DOHH2 (cell line): ENCODE measurements at regions not wholly inside any gene's neighbourhood (a gene's known extent, or its start where the extent isn't known, plus 50 kb on each side); places are given as distances from the start of the nearest gene placed in this dataset.

ENCODE experiments used
- H3F3A ChIP-seq: fragments of 200-600 bp; sonication (generic), shearing (Covaris generic); 2 replicates; pipeline ENCODE4 v1.6.0; 2016; ENCODE audit warnings: antibody characterized with exemption, mild to moderate bottlenecking; ENCODE audit not compliant: control insufficient read depth, insufficient read depth
- H3K27ac ChIP-seq: fragments of 200-600 bp; sonication (generic); 2 replicates; pipeline ENCODE4 v1.5.1; 2014; ENCODE audit warnings: low read depth, mild to moderate bottlenecking, low read length, moderate library complexity
- H3K27me3 ChIP-seq: fragments of 200-600 bp; sonication (generic); 2 replicates; pipeline ENCODE4 v1.6.1; 2014; ENCODE audit warnings: mild to moderate bottlenecking, low read length, mixed read lengths; ENCODE audit not compliant: control insufficient read depth
- H3K36me3 ChIP-seq: fragments of 200-600 bp; sonication (generic); 2 replicates; pipeline ENCODE4 v1.6.1; 2014; ENCODE audit warnings: mild to moderate bottlenecking, low read length, moderate library complexity, mixed read lengths; ENCODE audit not compliant: control insufficient read depth
- H3K4me1 ChIP-seq: fragments of 200-600 bp; sonication (generic); 2 replicates; pipeline ENCODE4 v1.6.1; 2014; ENCODE audit warnings: mild to moderate bottlenecking, low read length, mixed read lengths; ENCODE audit not compliant: control insufficient read depth
- H3K4me2 ChIP-seq: fragments of 200-600 bp; sonication (generic); 2 replicates; pipeline ENCODE4 v1.6.0; 2014; ENCODE audit warnings: mild to moderate bottlenecking, low read length, moderate library complexity
- H3K4me3 ChIP-seq: fragments of 200-600 bp; sonication (generic); 2 replicates; pipeline ENCODE4 v1.5.1; 2014; ENCODE audit warnings: mild to moderate bottlenecking, low read length, mixed read lengths
- H3K79me2 ChIP-seq: fragments of 200-600 bp; sonication (generic); 2 replicates; pipeline ENCODE4 v1.6.1; 2014; ENCODE audit warnings: mild to moderate bottlenecking, low read length, mixed read lengths; ENCODE audit not compliant: control insufficient read depth
- H3K9me2 ChIP-seq: fragments of 200-600 bp; sonication (generic); replicated peaks from 2 replicates; pipeline ENCODE4 v1.6.1; 2014; ENCODE audit warnings: mild to moderate bottlenecking, low read length, mixed read lengths; ENCODE audit not compliant: control insufficient read depth
- H3K9me3 ChIP-seq: fragments of 200-600 bp; sonication (generic); 2 replicates; pipeline ENCODE4 v1.6.1; 2014; ENCODE audit warnings: antibody characterized with exemption, low read length, mixed read lengths; ENCODE audit not compliant: control insufficient read depth, insufficient read depth
- H4K20me1 ChIP-seq: fragments of 200-600 bp; sonication (generic); 2 replicates; pipeline ENCODE4 v1.6.0; 2014; ENCODE audit warnings: low read depth, mild to moderate bottlenecking, antibody characterized with exemption, low read length, moderate library complexity; ENCODE audit not compliant: control insufficient read depth, insufficient read depth
- EZH2phosphoT487 ChIP-seq: fragments of 200-600 bp; sonication (generic); IDR thresholded peaks from 2 replicates; pipeline ENCODE4 v1.6.1; 2017; ENCODE audit warnings: borderline replicate concordance, mild to moderate bottlenecking, antibody characterized with exemption, low read length, moderate library complexity, mixed read lengths
- TF ChIP-seq, protein P1 (sequence below): fragments of 200-600 bp; sonication (generic); IDR thresholded peaks from one replicate; pipeline ENCODE4 v1.5.1; 2014; ENCODE audit warnings: antibody characterized with exemption, mild to moderate bottlenecking, low read depth, low read length; ENCODE audit not compliant: poor library complexity, severe bottlenecking

DNA sequence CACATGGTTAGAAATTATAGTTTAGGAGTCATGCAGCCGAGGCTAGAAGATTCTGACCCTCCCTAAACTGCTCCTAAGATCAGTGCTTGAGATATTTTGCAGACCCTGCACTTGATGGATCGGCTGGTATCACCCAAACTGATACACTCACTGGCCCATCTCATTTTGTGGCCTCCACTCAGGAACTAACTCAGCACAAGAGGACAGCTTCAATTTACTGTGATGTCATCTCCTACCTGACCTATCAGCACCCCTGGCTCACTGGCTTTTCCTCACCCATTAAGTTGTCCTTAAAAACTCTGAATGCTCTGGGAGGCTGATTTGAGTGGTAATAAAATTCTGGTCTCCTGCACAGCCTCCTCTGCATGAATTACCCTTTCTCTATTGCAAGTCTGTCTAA, 450.9 kb downstream of the PCDH10 start:
- TF ChIP-seq EZH2phosphoT487: no peak
- TF ChIP-seq, protein P1, sequence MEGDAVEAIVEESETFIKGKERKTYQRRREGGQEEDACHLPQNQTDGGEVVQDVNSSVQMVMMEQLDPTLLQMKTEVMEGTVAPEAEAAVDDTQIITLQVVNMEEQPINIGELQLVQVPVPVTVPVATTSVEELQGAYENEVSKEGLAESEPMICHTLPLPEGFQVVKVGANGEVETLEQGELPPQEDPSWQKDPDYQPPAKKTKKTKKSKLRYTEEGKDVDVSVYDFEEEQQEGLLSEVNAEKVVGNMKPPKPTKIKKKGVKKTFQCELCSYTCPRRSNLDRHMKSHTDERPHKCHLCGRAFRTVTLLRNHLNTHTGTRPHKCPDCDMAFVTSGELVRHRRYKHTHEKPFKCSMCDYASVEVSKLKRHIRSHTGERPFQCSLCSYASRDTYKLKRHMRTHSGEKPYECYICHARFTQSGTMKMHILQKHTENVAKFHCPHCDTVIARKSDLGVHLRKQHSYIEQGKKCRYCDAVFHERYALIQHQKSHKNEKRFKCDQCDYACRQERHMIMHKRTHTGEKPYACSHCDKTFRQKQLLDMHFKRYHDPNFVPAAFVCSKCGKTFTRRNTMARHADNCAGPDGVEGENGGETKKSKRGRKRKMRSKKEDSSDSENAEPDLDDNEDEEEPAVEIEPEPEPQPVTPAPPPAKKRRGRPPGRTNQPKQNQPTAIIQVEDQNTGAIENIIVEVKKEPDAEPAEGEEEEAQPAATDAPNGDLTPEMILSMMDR: no peak
- H3K79me2 ChIP-seq: no peaks in the 10 kb centered on the region
- H4K20me1 ChIP-seq: no peaks in the 10 kb centered on the region
- H3K4me1 ChIP-seq: no peaks in the 10 kb centered on the region
- no peaks in the 10 kb centered on the region for H3K9me3 ChIP-seq
- H3K27me3 ChIP-seq: no peaks in the 10 kb centered on the region
- no peaks in the 10 kb centered on the region for H3K36me3 ChIP-seq
- no peak overlapping the region for H3K4me2 ChIP-seq
- no peaks in the 10 kb centered on the region for H3F3A ChIP-seq
- H3K27ac ChIP-seq: no peak overlapping the region
- no peaks in the 10 kb centered on the region for H3K9me2 ChIP-seq
- H3K4me3 ChIP-seq: no peak overlapping the region

DNA sequence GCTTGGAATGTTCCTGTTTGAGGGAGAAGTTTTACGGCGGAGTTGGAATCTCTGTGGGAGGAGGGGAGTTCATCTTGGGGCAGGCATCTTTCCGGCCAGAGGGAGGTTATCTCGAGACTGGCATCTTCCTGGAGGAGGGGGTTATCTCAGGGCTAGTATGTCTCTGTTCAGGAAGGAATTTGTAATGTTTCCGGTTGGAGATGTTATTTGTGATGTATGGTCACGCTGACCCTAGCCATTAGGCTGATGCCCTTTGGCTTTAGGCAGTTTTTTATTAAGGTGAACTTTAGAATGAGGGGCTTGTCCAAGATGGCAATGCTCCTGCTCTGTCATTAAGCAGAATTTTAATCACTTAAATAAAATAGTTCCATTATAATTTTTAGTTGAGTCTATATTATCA, 449.7 kb downstream of the PCDH10 start:
- H3K79me2 ChIP-seq: no peaks in the 10 kb centered on the region
- H3K4me1 ChIP-seq: no peaks in the 10 kb centered on the region
- TF ChIP-seq, protein P1: no peak
- TF ChIP-seq EZH2phosphoT487: no peak
- H3K27ac ChIP-seq: no peak overlapping the region
- no peak overlapping the region for H3K4me3 ChIP-seq
- no peaks in the 10 kb centered on the region for H4K20me1 ChIP-seq
- no peaks in the 10 kb centered on the region for H3K9me3 ChIP-seq
- no peaks in the 10 kb centered on the region for H3K27me3 ChIP-seq
- H3K36me3 ChIP-seq: no peaks in the 10 kb centered on the region
- no peaks in the 10 kb centered on the region for H3F3A ChIP-seq
- H3K9me2 ChIP-seq: no peaks in the 10 kb centered on the region
- no peak overlapping the region for H3K4me2 ChIP-seq

DNA sequence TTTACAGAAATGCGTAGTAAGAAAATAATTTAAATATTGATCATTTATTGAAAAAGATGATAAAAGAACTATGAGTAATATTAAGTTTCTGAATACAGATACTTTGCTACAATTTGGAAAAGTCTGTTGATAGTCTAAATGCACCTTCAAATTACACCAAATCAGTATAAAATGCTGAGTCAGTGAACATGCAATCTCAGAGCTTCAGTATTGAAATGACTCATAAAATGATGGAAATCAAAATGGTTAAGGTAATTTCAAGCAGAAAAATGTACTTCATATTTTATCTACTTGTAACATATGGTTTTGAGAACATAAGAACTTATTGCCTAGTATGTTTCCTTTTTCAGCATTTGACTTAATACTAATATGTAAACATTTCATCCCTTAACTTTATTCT, 448.2 kb downstream of the PCDH10 start:
- TF ChIP-seq, protein P1: no peak
- TF ChIP-seq EZH2phosphoT487: no peak
- Histone ChIP-seq H3K4me3 (no peak overlapping the region), H3K9me2 (no peaks in the 10 kb centered on the region)

DNA sequence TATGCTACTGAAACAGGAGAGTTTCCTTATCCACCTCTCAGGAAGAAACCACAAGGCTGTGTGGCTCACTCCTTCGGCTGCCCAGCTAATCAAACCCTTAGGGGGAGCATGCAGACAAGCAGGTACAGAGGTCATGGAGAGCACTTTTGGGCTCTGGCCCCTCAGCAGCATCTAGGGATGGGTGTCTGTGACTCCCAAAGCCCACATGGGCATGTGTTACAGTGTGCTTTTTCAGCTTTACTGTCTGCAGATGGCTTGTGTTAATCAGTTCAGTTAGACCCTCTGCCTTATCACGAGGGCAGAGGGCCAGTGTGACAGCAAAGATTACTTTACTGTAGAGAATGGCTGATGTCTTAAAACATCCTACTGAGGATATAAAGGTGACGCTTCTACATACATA, 447.4 kb downstream of the PCDH10 start:
- Histone ChIP-seq H3K27ac (no peak overlapping the region), H3F3A (no peaks in the 10 kb centered on the region)
- TF ChIP-seq EZH2phosphoT487: no peak
- TF ChIP-seq, protein P1: no peak

More for the DNA sequence above, 448.2 kb downstream of the PCDH10 start:
- H3K79me2 ChIP-seq: no peaks in the 10 kb centered on the region
- H3F3A ChIP-seq: no peaks in the 10 kb centered on the region
- no peaks in the 10 kb centered on the region for H3K36me3 ChIP-seq
- no peak overlapping the region for H3K4me2 ChIP-seq
- no peaks in the 10 kb centered on the region for H3K4me1 ChIP-seq
- H4K20me1 ChIP-seq: no peaks in the 10 kb centered on the region
- H3K27ac ChIP-seq: no peak overlapping the region
- H3K27me3 ChIP-seq: no peaks in the 10 kb centered on the region
- H3K9me3 ChIP-seq: no peaks in the 10 kb centered on the region

More for the DNA sequence above, 447.4 kb downstream of the PCDH10 start:
- H3K36me3 ChIP-seq: no peaks in the 10 kb centered on the region
- H3K27me3 ChIP-seq: no peaks in the 10 kb centered on the region
- H3K4me2 ChIP-seq: no peak overlapping the region
- H3K9me3 ChIP-seq: no peaks in the 10 kb centered on the region
- no peak overlapping the region for H3K4me3 ChIP-seq
- no peaks in the 10 kb centered on the region for H3K4me1 ChIP-seq
- no peaks in the 10 kb centered on the region for H4K20me1 ChIP-seq
- no peaks in the 10 kb centered on the region for H3K79me2 ChIP-seq
- no peaks in the 10 kb centered on the region for H3K9me2 ChIP-seq
